ENCODE measurements at regions not wholly inside any gene's neighbourhood (a gene's known extent, or its start where the extent isn't known, plus 50 kb on each side); places are given as distances from the start of the nearest gene placed in this dataset.

- H3K9me3 Mint-ChIP-seq (ENCODE audit: unreplicated experiment) = no peaks in the 10 kb centered on the region
- BruUV-seq (replicated peaks) = no TSS peak
- H3K9me3 ChIP-seq = no peaks in the 10 kb centered on the region
- no peaks in the 10 kb centered on the region; the same call in 1 of the 2 replicates for H3K27me3 ChIP-seq (replicated peaks; ENCODE audit: control insufficient read depth, insufficient read depth, low read length)
- POLR2A ChIA-PET = no interaction called here
- no peaks in the 10 kb centered on the region for H3K4me1 ChIP-seq
- peaks cover 7% of the 10 kb centered on the region for H3K27me3 Mint-ChIP-seq (ENCODE audit: insufficient read depth, unreplicated experiment)
- intact Hi-C loops (cut with micrococcal nuclease; ENCODE audit: unreplicated experiment) = no loop called here
- H3K36me3 ChIP-seq (ENCODE audit: control insufficient read depth, insufficient read depth, low read length) = no peaks in the 10 kb centered on the region
- no peaks in the 10 kb centered on the region for H3K4me1 Mint-ChIP-seq (ENCODE audit: low read depth, unreplicated experiment)
- no peak overlapping the region for H3K27ac Mint-ChIP-seq (ENCODE audit: unreplicated experiment)
- DNase-seq = no peak
- H3K4me3 ChIP-seq (ENCODE audit: low read depth, low read length) = no peak overlapping the region
- no peak overlapping the region for H3K4me3 Mint-ChIP-seq (ENCODE audit: unreplicated experiment)
- TF ChIP-seq CTCF (IDR thresholded peaks at IDR 0.05; ENCODE audit: insufficient read depth in 1 of 2, low read depth in 1 of 2, low read length in 1 of 2, severe bottlenecking in 1 of 2, unreplicated experiment in 1 of 2) = no peak
- no peaks in the 10 kb centered on the region for H3K36me3 Mint-ChIP-seq (ENCODE audit: insufficient read depth, unreplicated experiment)
- CTCF ChIA-PET = no interaction called here
Measured at GRCh38 chr3:74054566-74054965, 429.8 kb upstream of the PDZRN3 start.

DNA sequence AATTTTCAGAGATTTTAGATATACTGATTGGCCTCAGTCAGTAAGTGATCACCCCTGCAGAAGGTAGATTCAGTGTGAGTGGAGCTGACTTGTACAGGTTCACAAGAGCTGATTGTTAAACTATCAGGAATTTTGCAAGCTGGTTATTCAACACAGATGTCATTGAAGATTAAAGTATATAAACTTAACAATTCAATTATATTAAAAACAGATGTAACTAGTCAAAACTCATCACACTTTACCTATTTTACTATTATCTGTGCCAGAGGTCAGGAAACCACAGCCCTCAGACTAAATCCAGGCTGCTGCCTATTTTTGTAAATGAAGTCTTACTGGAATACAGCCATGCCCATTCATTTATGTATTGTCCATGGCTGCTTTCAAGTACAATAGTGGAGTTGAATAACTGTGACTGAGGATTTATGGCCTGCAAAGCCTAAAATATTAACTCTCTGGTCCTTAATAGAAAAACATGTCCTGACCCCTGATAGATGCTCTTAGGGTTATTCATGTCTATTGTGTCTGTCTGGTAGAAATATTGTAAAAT is 429.3 kb upstream of the PDZRN3 start:
- H3K27me3 ChIP-seq (replicated peaks; ENCODE audit: control insufficient read depth, insufficient read depth, low read length) = no peaks in the 10 kb centered on the region; the same call in 1 of the 2 replicates
- BruUV-seq (replicated peaks) = no TSS peak
- no peaks in the 10 kb centered on the region for H3K36me3 Mint-ChIP-seq (ENCODE audit: insufficient read depth, unreplicated experiment)
- no peak overlapping the region for H3K27ac Mint-ChIP-seq (ENCODE audit: unreplicated experiment)
- no peak overlapping the region for H3K4me3 ChIP-seq (ENCODE audit: low read depth, low read length)
- TF ChIP-seq CTCF (IDR thresholded peaks at IDR 0.05; ENCODE audit: insufficient read depth in 1 of 2, low read depth in 1 of 2, low read length in 1 of 2, severe bottlenecking in 1 of 2, unreplicated experiment in 1 of 2) = no peak
- H3K9me3 Mint-ChIP-seq (ENCODE audit: unreplicated experiment) = no peaks in the 10 kb centered on the region
- POLR2A ChIA-PET = no interaction called here
- no peak overlapping the region for H3K4me3 Mint-ChIP-seq (ENCODE audit: unreplicated experiment)
- CTCF ChIA-PET = no interaction called here
- no peaks in the 10 kb centered on the region for H3K4me1 ChIP-seq
- H3K4me1 Mint-ChIP-seq (ENCODE audit: low read depth, unreplicated experiment) = no peaks in the 10 kb centered on the region
- peaks cover 7% of the 10 kb centered on the region for H3K27me3 Mint-ChIP-seq (ENCODE audit: insufficient read depth, unreplicated experiment)
- DNase-seq = no peak
- H3K36me3 ChIP-seq (ENCODE audit: control insufficient read depth, insufficient read depth, low read length) = no peaks in the 10 kb centered on the region
- intact Hi-C loops (cut with micrococcal nuclease; ENCODE audit: unreplicated experiment) = no loop called here
- H3K9me3 ChIP-seq = no peaks in the 10 kb centered on the region

DNA sequence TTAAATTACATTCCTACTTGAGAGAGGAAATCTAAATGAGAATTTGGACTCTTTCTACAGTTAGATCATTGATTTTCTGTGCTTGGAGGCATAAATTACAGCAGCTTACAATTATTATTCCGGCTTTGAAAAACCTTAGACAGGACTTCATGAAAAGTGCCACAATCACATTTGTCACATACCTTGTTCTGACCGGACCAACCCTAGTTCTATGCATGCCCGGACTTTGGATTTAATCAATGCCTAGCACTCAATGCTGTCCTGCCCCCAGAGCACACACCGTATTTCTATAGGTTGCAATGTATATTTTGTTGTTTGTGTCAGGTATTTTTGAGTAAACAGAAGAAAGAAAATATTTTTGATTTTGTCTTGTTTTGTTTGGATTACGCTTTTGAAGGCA is 424.7 kb upstream of the PDZRN3 start:
- DNase-seq = no peak
- no peaks in the 10 kb centered on the region for H3K36me3 Mint-ChIP-seq (ENCODE audit: insufficient read depth, unreplicated experiment)
- no peaks in the 10 kb centered on the region for H3K9me3 Mint-ChIP-seq (ENCODE audit: unreplicated experiment)
- Histone ChIP-seq H3K4me1 (no peaks in the 10 kb centered on the region), H3K9me3 (no peaks in the 10 kb centered on the region), H3K36me3 (ENCODE audit: control insufficient read depth, insufficient read depth, low read length) (no peaks in the 10 kb centered on the region), H3K27me3 (replicated peaks; ENCODE audit: control insufficient read depth, insufficient read depth, low read length) (no peaks in the 10 kb centered on the region; the same call in 1 of the 2 replicates), H3K4me3 (ENCODE audit: low read depth, low read length) (no peak overlapping the region)
- no TSS peak for BruUV-seq (replicated peaks)
- no peak for TF ChIP-seq CTCF (IDR thresholded peaks at IDR 0.05; ENCODE audit: insufficient read depth in 1 of 2, low read depth in 1 of 2, low read length in 1 of 2, severe bottlenecking in 1 of 2, unreplicated experiment in 1 of 2)
- H3K27me3 Mint-ChIP-seq (ENCODE audit: insufficient read depth, unreplicated experiment) = peaks cover 6% of the 10 kb centered on the region
- no peak overlapping the region for H3K27ac Mint-ChIP-seq (ENCODE audit: unreplicated experiment)
- no peak overlapping the region for H3K4me3 Mint-ChIP-seq (ENCODE audit: unreplicated experiment)
- H3K4me1 Mint-ChIP-seq (ENCODE audit: low read depth, unreplicated experiment) = no peaks in the 10 kb centered on the region
- ChIA-PET CTCF (no interaction called here), POLR2A (no interaction called here)
- intact Hi-C loops (cut with micrococcal nuclease; ENCODE audit: unreplicated experiment) = no loop called here

Measured in Caco-2 (cell line).